ENCODE measurements at regions not wholly inside any gene's neighbourhood (a gene's known extent, or its start where the extent isn't known, plus 50 kb on each side); places are given as distances from the start of the nearest gene placed in this dataset.

- Histone ChIP-seq H4K91ac (ENCODE audit: low read depth, low read length, poor library complexity) (no peak overlapping the region), H2BK12ac (ENCODE audit: low read length) (no peak overlapping the region)
- no CpG with 5 or more reads among the region's 1 CpG for WGBS, 2 donors (ENCODE audit: extremely low coverage in 2 of 2, insufficient read length in 2 of 2, insufficient replicate concordance in 1 of 2)
These were observed 104.4 kb upstream of the DIO2 start for GRCh38 chr14:80315681-80316080.

DNA sequence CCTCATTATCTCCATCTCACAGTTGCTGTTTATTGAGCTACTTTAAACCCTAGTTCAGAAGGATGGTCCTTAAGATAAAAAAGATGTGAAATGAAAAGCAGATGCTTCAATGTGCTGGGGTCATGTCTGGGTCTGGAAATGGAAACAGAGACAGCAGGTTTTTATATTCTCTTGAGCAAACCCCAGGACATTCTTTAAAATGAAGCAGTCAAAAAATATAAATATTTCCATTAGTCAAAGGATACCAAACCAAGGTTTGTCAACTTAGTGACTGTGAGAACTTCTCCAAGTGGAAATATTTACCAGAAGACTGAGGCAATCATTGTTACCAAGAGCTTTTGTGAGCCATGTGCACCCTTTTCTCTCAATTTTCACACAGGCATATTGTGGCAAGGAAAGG, 102.5 kb upstream of the DIO2 start:
- Histone ChIP-seq H3K18ac (ENCODE audit: low read length) (no peak overlapping the region), H3K4me2 (ENCODE audit: insufficient read depth, low read length, poor library complexity, severe bottlenecking) (no peak overlapping the region), H3K4me3 (ENCODE audit: low read length in 2 of 2) (no peak overlapping the region), H3K79me1 (ENCODE audit: low read depth, low read length) (no peaks in the 10 kb centered on the region), H3K14ac (ENCODE audit: low read length) (no peak overlapping the region), H2BK12ac (ENCODE audit: low read length) (no peak overlapping the region), H3K27me3 (ENCODE audit: control insufficient read depth in 3 of 3, insufficient read depth in 3 of 3, low read depth in 1 of 3, low read length in 3 of 3) (no peaks in the 10 kb centered on the region), H3K36me3 (replicated peaks in 1 of 2; ENCODE audit: control insufficient read depth in 2 of 2, insufficient read depth in 2 of 2, low read length in 2 of 2) (no peaks in the 10 kb centered on the region), H2BK15ac (ENCODE audit: low read length) (no peak overlapping the region), H3K9ac (ENCODE audit: low read depth, low read length, poor library complexity) (no peak overlapping the region), H3K4ac (ENCODE audit: low read length) (no peak overlapping the region), H2BK120ac (ENCODE audit: low read depth, low read length) (no peak overlapping the region), H3K4me1 (ENCODE audit: control insufficient read depth in 2 of 2, insufficient read depth in 1 of 2, low read depth in 1 of 2, low read length in 2 of 2) (no peaks in the 10 kb centered on the region), H4K8ac (ENCODE audit: low read depth, low read length) (no peak overlapping the region), H3K9me3 (replicated peaks in 1 of 2; ENCODE audit: control insufficient read depth in 2 of 2, insufficient read depth in 1 of 2, low read depth in 1 of 2, low read length in 2 of 2) (no peaks in the 10 kb centered on the region), H2BK5ac (ENCODE audit: low read length) (no peak overlapping the region), H3K23ac (ENCODE audit: low read depth, low read length, poor library complexity) (no peak overlapping the region), H2AFZ (ENCODE audit: low read length) (no peak overlapping the region), H2AK5ac (ENCODE audit: low read depth, low read length) (no peak overlapping the region), H3K27ac (replicated peaks; ENCODE audit: low read length) (no peak overlapping the region), H4K91ac (ENCODE audit: low read depth, low read length, poor library complexity) (no peak overlapping the region)
- no peak for DNase-seq (ENCODE audit: low spot score)

More at GRCh38 chr14:80315681-80316080, 104.4 kb upstream of the DIO2 start:
- H2BK5ac ChIP-seq (ENCODE audit: low read length) = no peak overlapping the region
- no peak overlapping the region for H2BK120ac ChIP-seq (ENCODE audit: low read depth, low read length)
- H4K8ac ChIP-seq (ENCODE audit: low read depth, low read length) = no peak overlapping the region
- no peaks in the 10 kb centered on the region for H3K4me1 ChIP-seq (ENCODE audit: control insufficient read depth in 2 of 2, insufficient read depth in 1 of 2, low read depth in 1 of 2, low read length in 2 of 2)
- H3K27me3 ChIP-seq (ENCODE audit: control insufficient read depth in 3 of 3, insufficient read depth in 3 of 3, low read depth in 1 of 3, low read length in 3 of 3) = no peaks in the 10 kb centered on the region
- no peak overlapping the region for H3K9ac ChIP-seq (ENCODE audit: low read depth, low read length, poor library complexity)
- no peak overlapping the region for H3K23ac ChIP-seq (ENCODE audit: low read depth, low read length, poor library complexity)
- H3K4me3 ChIP-seq (ENCODE audit: low read length in 2 of 2) = no peak overlapping the region
- H2AFZ ChIP-seq (ENCODE audit: low read length) = no peak overlapping the region
- no peak overlapping the region for H2AK5ac ChIP-seq (ENCODE audit: low read depth, low read length)
- no peaks in the 10 kb centered on the region for H3K9me3 ChIP-seq (replicated peaks in 1 of 2; ENCODE audit: control insufficient read depth in 2 of 2, insufficient read depth in 1 of 2, low read depth in 1 of 2, low read length in 2 of 2)
- no peak overlapping the region for H3K14ac ChIP-seq (ENCODE audit: low read length)
- H3K4me2 ChIP-seq (ENCODE audit: insufficient read depth, low read length, poor library complexity, severe bottlenecking) = no peak overlapping the region
- no peak overlapping the region for H3K18ac ChIP-seq (ENCODE audit: low read length)
- H3K36me3 ChIP-seq (replicated peaks in 1 of 2; ENCODE audit: control insufficient read depth in 2 of 2, insufficient read depth in 2 of 2, low read length in 2 of 2) = no peaks in the 10 kb centered on the region
- H2BK15ac ChIP-seq (ENCODE audit: low read length) = no peak overlapping the region
- no peaks in the 10 kb centered on the region for H3K79me1 ChIP-seq (ENCODE audit: low read depth, low read length)
- H3K4ac ChIP-seq (ENCODE audit: low read length) = no peak overlapping the region
- H3K27ac ChIP-seq (replicated peaks; ENCODE audit: low read length) = no peak overlapping the region
- no peak for DNase-seq (ENCODE audit: low spot score)

GRCh38 chr14:80310938-80311750, 99.8 kb upstream of the DIO2 start:
- no peak overlapping the region for H3K23ac ChIP-seq (ENCODE audit: low read depth, low read length, poor library complexity)

DNA sequence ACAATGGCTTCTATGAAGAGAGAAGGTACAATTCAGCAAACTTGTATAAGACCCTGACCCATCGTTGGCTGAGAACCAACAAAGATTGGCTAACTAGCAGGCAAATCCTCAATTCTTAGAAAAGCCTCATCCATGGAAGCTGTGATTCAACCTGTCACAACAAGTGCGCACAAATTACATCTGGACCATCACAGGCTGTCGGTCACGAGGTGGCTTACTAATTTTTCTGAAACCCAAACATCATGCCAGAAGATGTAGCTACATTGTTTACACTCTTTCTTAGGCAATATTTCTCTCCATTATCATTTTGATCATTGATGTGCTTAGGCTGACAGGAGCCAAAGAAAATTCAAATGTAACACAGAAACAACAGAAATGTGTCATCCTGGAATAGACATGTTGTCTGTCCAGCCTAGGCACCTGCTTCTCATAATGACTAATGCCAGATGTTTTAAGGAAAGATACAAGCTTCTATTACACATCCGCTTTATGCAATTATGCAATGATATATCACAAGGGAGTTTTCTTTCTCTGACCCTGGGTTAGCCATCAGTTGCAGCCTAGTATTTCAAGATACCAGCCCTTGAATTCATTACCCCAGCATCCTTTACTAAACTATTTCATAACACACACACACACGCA, 92.9 kb upstream of the DIO2 start:
- H3K18ac ChIP-seq (ENCODE audit: low read length) = no peak overlapping the region
- H3K27me3 ChIP-seq (ENCODE audit: control insufficient read depth in 3 of 3, insufficient read depth in 3 of 3, low read depth in 1 of 3, low read length in 3 of 3) = no peaks in the 10 kb centered on the region
- no peaks in the 10 kb centered on the region for H3K4me1 ChIP-seq (ENCODE audit: control insufficient read depth in 2 of 2, insufficient read depth in 1 of 2, low read depth in 1 of 2, low read length in 2 of 2)
- H3K4me3 ChIP-seq (ENCODE audit: low read length in 2 of 2) = no peak overlapping the region
- H2BK12ac ChIP-seq (ENCODE audit: low read length) = no peak overlapping the region
- no peak overlapping the region for H2AK5ac ChIP-seq (ENCODE audit: low read depth, low read length)
- H3K36me3 ChIP-seq (replicated peaks in 1 of 2; ENCODE audit: control insufficient read depth in 2 of 2, insufficient read depth in 2 of 2, low read length in 2 of 2) = no peaks in the 10 kb centered on the region
- no peak overlapping the region for H2BK15ac ChIP-seq (ENCODE audit: low read length)
- H3K9ac ChIP-seq (ENCODE audit: low read depth, low read length, poor library complexity) = no peak overlapping the region
- H3K14ac ChIP-seq (ENCODE audit: low read length) = no peak overlapping the region
- H3K23ac ChIP-seq (ENCODE audit: low read depth, low read length, poor library complexity) = no peak overlapping the region
- no peak overlapping the region for H3K4ac ChIP-seq (ENCODE audit: low read length)
- WGBS, 2 donors (ENCODE audit: extremely low coverage in 2 of 2, insufficient read length in 2 of 2, insufficient replicate concordance in 1 of 2) = 100% methylated on average over 1 of the region's 6 CpGs; no CpG with 5 or more reads in 1 of the 2 donors
- no peak overlapping the region for H3K27ac ChIP-seq (replicated peaks; ENCODE audit: low read length)
- no peak overlapping the region for H3K4me2 ChIP-seq (ENCODE audit: insufficient read depth, low read length, poor library complexity, severe bottlenecking)
- no peak overlapping the region for H2AFZ ChIP-seq (ENCODE audit: low read length)
- no peaks in the 10 kb centered on the region for H3K79me1 ChIP-seq (ENCODE audit: low read depth, low read length)
- no peak overlapping the region for H2BK120ac ChIP-seq (ENCODE audit: low read depth, low read length)
- H2BK5ac ChIP-seq (ENCODE audit: low read length) = no peak overlapping the region
- no peaks in the 10 kb centered on the region for H3K9me3 ChIP-seq (replicated peaks in 1 of 2; ENCODE audit: control insufficient read depth in 2 of 2, insufficient read depth in 1 of 2, low read depth in 1 of 2, low read length in 2 of 2)
- H4K91ac ChIP-seq (ENCODE audit: low read depth, low read length, poor library complexity) = no peak overlapping the region
- H4K8ac ChIP-seq (ENCODE audit: low read depth, low read length) = no peak overlapping the region
- no peak for DNase-seq (ENCODE audit: low spot score)

More at GRCh38 chr14:80310938-80311750, 99.8 kb upstream of the DIO2 start:
- Histone ChIP-seq H2BK15ac (ENCODE audit: low read length) (no peak overlapping the region), H3K27me3 (ENCODE audit: control insufficient read depth in 3 of 3, insufficient read depth in 3 of 3, low read depth in 1 of 3, low read length in 3 of 3) (no peaks in the 10 kb centered on the region), H3K36me3 (replicated peaks in 1 of 2; ENCODE audit: control insufficient read depth in 2 of 2, insufficient read depth in 2 of 2, low read length in 2 of 2) (no peaks in the 10 kb centered on the region), H3K4ac (ENCODE audit: low read length) (no peak overlapping the region), H3K14ac (ENCODE audit: low read length) (no peak overlapping the region), H3K79me1 (ENCODE audit: low read depth, low read length) (no peaks in the 10 kb centered on the region), H3K27ac (replicated peaks; ENCODE audit: low read length) (no peak overlapping the region), H2BK12ac (ENCODE audit: low read length) (no peak overlapping the region), H2AK5ac (ENCODE audit: low read depth, low read length) (no peak overlapping the region), H2BK5ac (ENCODE audit: low read length) (no peak overlapping the region), H3K4me3 (ENCODE audit: low read length in 2 of 2) (no peak overlapping the region), H3K9ac (ENCODE audit: low read depth, low read length, poor library complexity) (no peak overlapping the region), H3K4me1 (ENCODE audit: control insufficient read depth in 2 of 2, insufficient read depth in 1 of 2, low read depth in 1 of 2, low read length in 2 of 2) (no peaks in the 10 kb centered on the region), H4K8ac (ENCODE audit: low read depth, low read length) (no peak overlapping the region), H3K4me2 (ENCODE audit: insufficient read depth, low read length, poor library complexity, severe bottlenecking) (no peak overlapping the region), H2BK120ac (ENCODE audit: low read depth, low read length) (no peak overlapping the region), H4K91ac (ENCODE audit: low read depth, low read length, poor library complexity) (no peak overlapping the region), H2AFZ (ENCODE audit: low read length) (no peak overlapping the region), H3K9me3 (replicated peaks in 1 of 2; ENCODE audit: control insufficient read depth in 2 of 2, insufficient read depth in 1 of 2, low read depth in 1 of 2, low read length in 2 of 2) (no peaks in the 10 kb centered on the region), H3K18ac (ENCODE audit: low read length) (no peak overlapping the region)
- WGBS, 2 donors (ENCODE audit: extremely low coverage in 2 of 2, insufficient read length in 2 of 2, insufficient replicate concordance in 1 of 2) = no CpG with 5 or more reads among the region's 5 CpGs
- no peak for DNase-seq (ENCODE audit: low spot score)

All from neuronal stem cell (in vitro differentiated cells).